ENCODE measurements at regions not wholly inside any gene's neighbourhood (a gene's known extent, or its start where the extent isn't known, plus 50 kb on each side); places are given as distances from the start of the nearest gene placed in this dataset.

DNA sequence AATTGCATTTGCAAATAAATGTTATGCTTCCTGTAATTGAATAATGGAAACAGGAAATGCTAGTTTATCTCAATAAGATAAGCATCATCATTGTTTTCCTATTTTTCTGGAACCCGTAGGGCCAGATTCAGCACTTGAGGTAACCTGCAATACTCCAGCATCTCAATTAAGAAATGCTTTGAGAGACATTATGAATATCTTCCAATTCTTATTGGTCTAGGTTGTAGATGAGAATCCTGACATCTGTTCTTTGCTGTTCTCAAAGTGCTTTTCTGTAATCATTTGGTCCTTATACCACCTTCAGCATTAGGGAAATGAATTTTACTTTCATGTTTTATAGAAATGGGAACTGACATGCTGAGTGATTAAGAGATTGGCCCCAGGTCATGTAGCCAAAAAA lies 428.3 kb downstream of the CBLN4 start:
- TF ChIP-seq, protein P1, sequence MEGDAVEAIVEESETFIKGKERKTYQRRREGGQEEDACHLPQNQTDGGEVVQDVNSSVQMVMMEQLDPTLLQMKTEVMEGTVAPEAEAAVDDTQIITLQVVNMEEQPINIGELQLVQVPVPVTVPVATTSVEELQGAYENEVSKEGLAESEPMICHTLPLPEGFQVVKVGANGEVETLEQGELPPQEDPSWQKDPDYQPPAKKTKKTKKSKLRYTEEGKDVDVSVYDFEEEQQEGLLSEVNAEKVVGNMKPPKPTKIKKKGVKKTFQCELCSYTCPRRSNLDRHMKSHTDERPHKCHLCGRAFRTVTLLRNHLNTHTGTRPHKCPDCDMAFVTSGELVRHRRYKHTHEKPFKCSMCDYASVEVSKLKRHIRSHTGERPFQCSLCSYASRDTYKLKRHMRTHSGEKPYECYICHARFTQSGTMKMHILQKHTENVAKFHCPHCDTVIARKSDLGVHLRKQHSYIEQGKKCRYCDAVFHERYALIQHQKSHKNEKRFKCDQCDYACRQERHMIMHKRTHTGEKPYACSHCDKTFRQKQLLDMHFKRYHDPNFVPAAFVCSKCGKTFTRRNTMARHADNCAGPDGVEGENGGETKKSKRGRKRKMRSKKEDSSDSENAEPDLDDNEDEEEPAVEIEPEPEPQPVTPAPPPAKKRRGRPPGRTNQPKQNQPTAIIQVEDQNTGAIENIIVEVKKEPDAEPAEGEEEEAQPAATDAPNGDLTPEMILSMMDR (IDR thresholded peaks at IDR 0.05) = no peak
- TF ChIP-seq POLR2A (IDR thresholded peaks at IDR 0.05) = no peak
